ENCODE measurements at regions not wholly inside any gene's neighbourhood (a gene's known extent, or its start where the extent isn't known, plus 50 kb on each side); places are given as distances from the start of the nearest gene placed in this dataset.

DNA sequence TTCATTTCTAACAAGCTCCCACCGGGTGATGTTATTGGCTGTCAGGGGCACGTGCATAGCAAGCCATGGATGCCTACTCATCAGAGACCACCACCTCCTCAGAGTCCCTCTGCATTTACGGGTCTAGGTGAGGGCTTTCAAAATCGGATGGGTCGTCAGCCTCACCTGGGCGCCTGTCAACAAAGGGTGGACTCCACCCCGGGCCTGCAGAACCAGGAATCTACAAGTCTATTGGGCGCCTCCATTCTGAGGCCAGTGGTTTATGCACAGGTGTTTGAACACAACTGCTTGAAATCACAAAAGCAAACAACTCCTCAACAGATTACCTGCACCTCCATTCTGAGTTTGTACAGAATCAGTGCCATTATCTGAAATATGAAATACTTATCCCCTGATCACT is 318.9 kb downstream of the PTTG2 start (continued):
- TF ChIP-seq, protein P1, sequence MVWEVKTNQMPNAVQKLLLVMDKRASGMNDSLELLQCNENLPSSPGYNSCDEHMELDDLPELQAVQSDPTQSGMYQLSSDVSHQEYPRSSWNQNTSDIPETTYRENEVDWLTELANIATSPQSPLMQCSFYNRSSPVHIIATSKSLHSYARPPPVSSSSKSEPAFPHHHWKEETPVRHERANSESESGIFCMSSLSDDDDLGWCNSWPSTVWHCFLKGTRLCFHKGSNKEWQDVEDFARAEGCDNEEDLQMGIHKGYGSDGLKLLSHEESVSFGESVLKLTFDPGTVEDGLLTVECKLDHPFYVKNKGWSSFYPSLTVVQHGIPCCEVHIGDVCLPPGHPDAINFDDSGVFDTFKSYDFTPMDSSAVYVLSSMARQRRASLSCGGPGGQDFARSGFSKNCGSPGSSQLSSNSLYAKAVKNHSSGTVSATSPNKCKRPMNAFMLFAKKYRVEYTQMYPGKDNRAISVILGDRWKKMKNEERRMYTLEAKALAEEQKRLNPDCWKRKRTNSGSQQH (CRISPR knock-in tag; IDR thresholded peaks at IDR 0.05) = no peak
- TF ChIP-seq MTF1 (CRISPR knock-in tag; IDR thresholded peaks at IDR 0.05; ENCODE audit: borderline replicate concordance) (no peak), HDAC2 (IDR thresholded peaks at IDR 0.05) (no peak), BHLHE40 (IDR thresholded peaks at IDR 0.05; ENCODE audit: low read length) (no peak), ATF7 (IDR thresholded peaks at IDR 0.05) (no peak), NFE2 (IDR thresholded peaks at IDR 0.05; ENCODE audit: low read depth) (no peak), RAD21 (CRISPR knock-in tag; conservative IDR thresholded peaks at IDR 0.05 in 1 of 2, IDR thresholded peaks at IDR 0.05 in 1 of 2) (no peak), ZNF561 (CRISPR knock-in tag; conservative IDR thresholded peaks at IDR 0.05) (no peak), CC2D1A (IDR thresholded peaks at IDR 0.05) (no peak), MIER1 (IDR thresholded peaks at IDR 0.05; ENCODE audit: low read depth) (no peak)

GRCh38 chr4:38279650-38280322 is 319.6 kb downstream of the PTTG2 start:
- in situ Hi-C loops (cut with MboI) = no loop called here
- Histone ChIP-seq H3K4me2 (ENCODE audit: insufficient read depth, low read length) (no peak overlapping the region), H2AFZ (ENCODE audit: low read depth, low read length) (no peak overlapping the region), H4K20me1 (replicated peaks; ENCODE audit: control insufficient read depth, insufficient read depth, low read length) (no peaks in the 10 kb centered on the region), H3K9me1 (ENCODE audit: control insufficient read depth, insufficient read depth, low read length) (no peaks in the 10 kb centered on the region), H3K9me3 (replicated peaks; ENCODE audit: control insufficient read depth, insufficient read depth, low read depth, low read length) (0 out of 2 replicates have a peak, but pooled peaks cover 4% of the 10 kb centered on the region), H3K27me3 (ENCODE audit: control insufficient read depth in 2 of 2, insufficient read depth in 2 of 2, low read length in 2 of 2) (no peaks in the 10 kb centered on the region), H3K9ac (ENCODE audit: insufficient read depth in 1 of 2, low read depth in 2 of 2, low read length in 2 of 2) (no peak overlapping the region; a peak in 1 of 4 replicates), H3K79me2 (ENCODE audit: control insufficient read depth, insufficient read depth, low read length) (no peaks in the 10 kb centered on the region), H3K36me3 (ENCODE audit: control insufficient read depth, insufficient read depth, low read length) (no peaks in the 10 kb centered on the region), H3K4me1 (replicated peaks in 1 of 2; ENCODE audit: control insufficient read depth in 2 of 2, insufficient read depth in 2 of 2, low read length in 2 of 2) (peaks cover 11 to 21% of the 10 kb centered on the region in 2 experiments; a peak in 4 of 5 replicates), H3K27ac (ENCODE audit: extremely low read depth, low read depth, low read length) (no peak overlapping the region), H3K4me3 (no peak overlapping the region)
- CTCF ChIA-PET (ENCODE audit: low intra/inter-chr PET ratio) = no interaction called here
- 75% methylated on average over 9 of the region's 9 CpGs for WGBS (ENCODE audit: insufficient coverage, low coverage, missing lambda C conversion rate)
- BruUV-seq (replicated peaks) = no TSS peak
- intact Hi-C loops (cut with micrococcal nuclease) = no loop called here
- POLR2A ChIA-PET = interaction anchor here (0.6 kb wide), 1 partner anchor 77 kb away, joined by 3 read pairs; no protein-coding TSS in a partner anchor
- no peak for FAIRE-seq
- DNase-seq (ENCODE audit: extremely low read depth in 1 of 4, low spot score in 3 of 4) = no peak
- no peak for ATAC-seq
- TF ChIP-seq CREBBP (IDR thresholded peaks at IDR 0.05; ENCODE audit: low read depth, low read length) = no peak
- TF ChIP-seq ZNF318 (IDR thresholded peaks at IDR 0.05; ENCODE audit: borderline replicate concordance in 1 of 2, low read depth in 1 of 2) = no peak

Data from K562 (cell line).